Breast epithelium (tissue), 3 donors: ENCODE measurements at regions not wholly inside any gene's neighbourhood (a gene's known extent, or its start where the extent isn't known, plus 50 kb on each side); places are given as distances from the start of the nearest gene placed in this dataset.

Experiments
- POLR2A ChIP-seq: fragments of 450-650 bp; IDR thresholded peaks from one replicate; pipeline ENCODE4 v1.6.1; 2016; ENCODE audit warnings: antibody characterized with exemption, mild to moderate bottlenecking, moderate library complexity
- POLR2AphosphoS5 ChIP-seq, 3 donors: sonication (generic); formaldehyde crosslinking; IDR thresholded peaks; one replicate each; pipeline ENCODE4 v1.6.1; 2017; ENCODE audit warnings: antibody characterized with exemption in 3 of 3
- TF ChIP-seq, protein P1 (sequence below), 3 donors: fragments of 450-650 bp; IDR thresholded peaks; one replicate each; pipeline ENCODE4 v1.5.1; 2016 to 2017; ENCODE audit warnings: antibody characterized with exemption in 3 of 3, mild to moderate bottlenecking in 3 of 3, moderate library complexity in 3 of 3

- TF ChIP-seq POLR2AphosphoS5 (IDR thresholded peaks at IDR 0.05), result no peak
- TF ChIP-seq, protein P1, sequence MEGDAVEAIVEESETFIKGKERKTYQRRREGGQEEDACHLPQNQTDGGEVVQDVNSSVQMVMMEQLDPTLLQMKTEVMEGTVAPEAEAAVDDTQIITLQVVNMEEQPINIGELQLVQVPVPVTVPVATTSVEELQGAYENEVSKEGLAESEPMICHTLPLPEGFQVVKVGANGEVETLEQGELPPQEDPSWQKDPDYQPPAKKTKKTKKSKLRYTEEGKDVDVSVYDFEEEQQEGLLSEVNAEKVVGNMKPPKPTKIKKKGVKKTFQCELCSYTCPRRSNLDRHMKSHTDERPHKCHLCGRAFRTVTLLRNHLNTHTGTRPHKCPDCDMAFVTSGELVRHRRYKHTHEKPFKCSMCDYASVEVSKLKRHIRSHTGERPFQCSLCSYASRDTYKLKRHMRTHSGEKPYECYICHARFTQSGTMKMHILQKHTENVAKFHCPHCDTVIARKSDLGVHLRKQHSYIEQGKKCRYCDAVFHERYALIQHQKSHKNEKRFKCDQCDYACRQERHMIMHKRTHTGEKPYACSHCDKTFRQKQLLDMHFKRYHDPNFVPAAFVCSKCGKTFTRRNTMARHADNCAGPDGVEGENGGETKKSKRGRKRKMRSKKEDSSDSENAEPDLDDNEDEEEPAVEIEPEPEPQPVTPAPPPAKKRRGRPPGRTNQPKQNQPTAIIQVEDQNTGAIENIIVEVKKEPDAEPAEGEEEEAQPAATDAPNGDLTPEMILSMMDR (IDR thresholded peaks at IDR 0.05), result no peak
- no peak for TF ChIP-seq POLR2A
Measured at GRCh38 chr2:8006626-8007025, 675.2 kb upstream of the ID2 start.
